GM23338 (cell line): ENCODE measurements at regions not wholly inside any gene's neighbourhood (a gene's known extent, or its start where the extent isn't known, plus 50 kb on each side); places are given as distances from the start of the nearest gene placed in this dataset.

Experiments
- ATAC-seq: fragments of 200-7000 bp; cut with Tn5 transposase; 3 replicates; pipeline ENCODE4 v1.9.1; 2020
- DNase-seq: peaks from one replicate; pipeline ENCODE4 v3.0.0-alpha.2; 2015; ENCODE audit warnings: low spot score
- H2AFZ ChIP-seq: fragments of 200-600 bp; sonication (generic); 2 replicates; pipeline ENCODE4 v1.8.0; 2016; ENCODE audit warnings: antibody characterized with exemption, mild to moderate bottlenecking, moderate library complexity
- H3F3A ChIP-seq: fragments of 200-600 bp; sonication (generic); replicated peaks from 2 replicates; pipeline ENCODE4 v1.8.0; 2017; ENCODE audit warnings: antibody characterized with exemption, mixed run types, low read depth
- H3K27ac ChIP-seq: fragments of 200-600 bp; sonication (generic); 2 replicates; pipeline ENCODE4 v1.6.1; 2016; ENCODE audit warnings: low read depth
- H3K27me3 ChIP-seq: fragments of 200-600 bp; sonication (generic); 2 replicates; pipeline ENCODE4 v1.8.0; 2016; ENCODE audit warnings: mild to moderate bottlenecking, mixed run types, moderate library complexity; ENCODE audit not compliant: insufficient read depth
- H3K36me3 ChIP-seq: fragments of 200-600 bp; sonication (generic); 2 replicates; pipeline ENCODE4 v1.8.0; 2016; ENCODE audit warnings: mild to moderate bottlenecking; ENCODE audit not compliant: insufficient read depth
- H3K4me1 ChIP-seq: fragments of 200-600 bp; sonication (generic); 2 replicates; pipeline ENCODE4 v1.8.0; 2016; ENCODE audit warnings: mild to moderate bottlenecking, moderate library complexity; ENCODE audit not compliant: insufficient read depth
- H3K4me2 ChIP-seq: fragments of 200-600 bp; sonication (generic); 2 replicates; pipeline ENCODE4 v1.7.1; 2017; ENCODE audit warnings: mixed run types
- H3K4me3 ChIP-seq: fragments of 200-600 bp; sonication (generic); 2 replicates; pipeline ENCODE4 v1.6.1; 2016; ENCODE audit warnings: mixed run types
- H3K79me2 ChIP-seq: fragments of 200-600 bp; sonication (generic); replicated peaks from 2 replicates; pipeline ENCODE4 v1.8.0; 2017; ENCODE audit warnings: mild to moderate bottlenecking; ENCODE audit not compliant: insufficient read depth
- H3K9me2 ChIP-seq: fragments of 200-600 bp; sonication (generic); 2 replicates; pipeline ENCODE4 v1.8.0; 2017; ENCODE audit not compliant: insufficient read depth
- H4K20me1 ChIP-seq: fragments of 200-600 bp; sonication (generic); replicated peaks from 2 replicates; pipeline ENCODE4 v1.8.0; 2017; ENCODE audit warnings: mild to moderate bottlenecking; ENCODE audit not compliant: insufficient read depth
- H3K27ac Mint-ChIP-seq: 2 replicates; pipeline ENCODE4 v1.8.0; 2020; ENCODE audit warnings: inconsistent platforms, mild to moderate bottlenecking, moderate library complexity, mixed read lengths
- H3K27me3 Mint-ChIP-seq: 3 replicates; pipeline ENCODE4 v1.8.0; 2022; ENCODE audit warnings: low read depth, mild to moderate bottlenecking, moderate library complexity, mixed read lengths, inconsistent platforms; ENCODE audit not compliant: insufficient read depth, poor library complexity
- H3K36me3 Mint-ChIP-seq: 3 replicates; pipeline ENCODE4 v1.8.0; 2021; ENCODE audit warnings: low read depth, mild to moderate bottlenecking, inconsistent platforms, moderate library complexity, mixed read lengths
- H3K4me1 Mint-ChIP-seq: 3 replicates; pipeline ENCODE4 v1.8.0; 2020; ENCODE audit warnings: mild to moderate bottlenecking, inconsistent platforms, mixed read lengths
- H3K4me3 Mint-ChIP-seq: 3 replicates; pipeline ENCODE4 v1.8.0; 2021; ENCODE audit warnings: moderate library complexity, mild to moderate bottlenecking, inconsistent platforms, mixed read lengths
- H3K9me3 Mint-ChIP-seq: 3 replicates; pipeline ENCODE4 v1.8.0; 2020; ENCODE audit warnings: moderate library complexity, mild to moderate bottlenecking, inconsistent platforms, mixed read lengths
- CREB1 ChIP-seq: fragments of 250-450 bp; sonication (Bioruptor Pico); IDR thresholded peaks from 2 replicates; pipeline ENCODE4 v1.5.0; 2020; ENCODE audit warnings: low read depth, mild to moderate bottlenecking, moderate library complexity
- CTCF ChIP-seq, 2 experiments: fragments of 200-600 bp in 1 of 2; sonication (generic) in 1 of 2; conservative IDR thresholded peaks; 2 replicates each; pipeline versions ENCODE4 v1.5.1 to v1.6.1; 2016 to 2017; ENCODE audit warnings: antibody characterized with exemption in 2 of 2, low read depth in 2 of 2, mild to moderate bottlenecking in 2 of 2, moderate library complexity in 1 of 2
- EZH2phosphoT487 ChIP-seq: fragments of 200-600 bp; sonication (generic); IDR thresholded peaks from one replicate; pipeline ENCODE4 v1.8.1; 2018; ENCODE audit warnings: antibody characterized with exemption; ENCODE audit not compliant: unreplicated experiment
- POLR2AphosphoS5 ChIP-seq: IDR thresholded peaks from 2 replicates; pipeline ENCODE4 v1.6.1; 2016; ENCODE audit warnings: antibody characterized with exemption, low read depth
- REST ChIP-seq: IDR thresholded peaks from one replicate; pipeline ENCODE4 v1.6.1; 2018; ENCODE audit warnings: antibody characterized with exemption; ENCODE audit not compliant: unreplicated experiment
- ZNF114 ChIP-seq: fragments of 250-450 bp; sonication (Bioruptor Pico); IDR thresholded peaks from 2 replicates; pipeline ENCODE4 v1.5.0; 2020; ENCODE audit warnings: mild to moderate bottlenecking, moderate library complexity
- ZNF331 ChIP-seq: fragments of 250-450 bp; sonication (Bioruptor Pico); IDR thresholded peaks from 2 replicates; pipeline ENCODE4 v1.5.0; 2020; ENCODE audit warnings: low read depth, mild to moderate bottlenecking, moderate library complexity
- ZNF462 ChIP-seq: fragments of 250-450 bp; sonication (Bioruptor Pico); IDR thresholded peaks from 2 replicates; pipeline ENCODE4 v1.5.0; 2020; ENCODE audit warnings: mild to moderate bottlenecking, moderate library complexity

GRCh38 chr2:34664266-34664665 is 1065.2 kb upstream of the FAM98A start (continued):
- no peak for TF ChIP-seq CTCF (conservative IDR thresholded peaks at IDR 0.05; ENCODE audit: low read depth in 2 of 2)
- TF ChIP-seq POLR2AphosphoS5 = no peak
- no peak for TF ChIP-seq ZNF114 (CRISPR knock-in tag)

- H3K36me3 Mint-ChIP-seq = no peaks in the 10 kb centered on the region
These were observed 1064.2 kb upstream of the FAM98A start for GRCh38 chr2:34663314-34663713.

More at GRCh38 chr2:34663314-34663713, 1064.2 kb upstream of the FAM98A start:
- DNase-seq = no peak
- Histone ChIP-seq H3K4me3 (no peak overlapping the region), H3K79me2 (no peaks in the 10 kb centered on the region), H3K36me3 (no peaks in the 10 kb centered on the region), H3K9me2 (peaks cover 13% of the 10 kb centered on the region), H3F3A (no peaks in the 10 kb centered on the region), H3K27me3 (no peaks in the 10 kb centered on the region), H3K27ac (no peak overlapping the region), H3K4me2 (no peak overlapping the region), H3K4me1 (no peaks in the 10 kb centered on the region), H4K20me1 (no peaks in the 10 kb centered on the region), H2AFZ (no peak overlapping the region; the same call in 1 of the 2 replicates)
- Mint-ChIP-seq H3K27ac (no peak overlapping the region), H3K9me3 (no peaks in the 10 kb centered on the region), H3K4me3 (no peak overlapping the region), H3K4me1 (peaks cover 3% of the 10 kb centered on the region; the same call in 1 of the 3 replicates), H3K27me3 (no peaks in the 10 kb centered on the region)
- ATAC-seq = no peak
- no peak for TF ChIP-seq REST
- no peak for TF ChIP-seq ZNF331
- no peak for TF ChIP-seq CREB1 (CRISPR knock-in tag)
- no peak for TF ChIP-seq EZH2phosphoT487
- TF ChIP-seq ZNF462 (CRISPR knock-in tag) = no peak
